Kidney (tissue), 13 donors: ENCODE measurements at regions not wholly inside any gene's neighbourhood (a gene's known extent, or its start where the extent isn't known, plus 50 kb on each side); places are given as distances from the start of the nearest gene placed in this dataset.

Experiments used
- DNase-seq, 5 donors: peaks; one replicate each; pipeline ENCODE4 v3.0.0-alpha.2; 2013 to 2020
- FAIRE-seq: peaks from 2 replicates; lab custom pipeline; 2012; peaks lifted over from hg19 to GRCh38; lab: Jason Lieb, UNC
- H3K27ac ChIP-seq, 2 donors: one replicate each; pipeline ENCODE4 v1.7.0; 2013; ENCODE audit warnings: low read depth in 2 of 2, low read length in 2 of 2, inconsistent platforms in 1 of 2
- H3K27me3 ChIP-seq: one replicate; pipeline ENCODE4 v1.7.1; 2013; ENCODE audit warnings: low read length, inconsistent platforms; ENCODE audit not compliant: control insufficient read depth, insufficient read depth
- H3K36me3 ChIP-seq, 3 donors: one replicate each; pipeline versions ENCODE4 v1.7.0 to v1.7.1; 2013; ENCODE audit warnings: low read length in 3 of 3, control low read depth in 1 of 3, inconsistent platforms in 1 of 3; ENCODE audit not compliant: insufficient read depth in 3 of 3, control insufficient read depth in 2 of 3
- H3K4me1 ChIP-seq, 3 donors: one replicate each; pipeline versions ENCODE4 v1.7.0 to v1.7.1; 2013; ENCODE audit warnings: low read length in 3 of 3, inconsistent platforms in 1 of 3, low read depth in 1 of 3; ENCODE audit not compliant: control insufficient read depth in 2 of 3, insufficient read depth in 2 of 3
- H3K4me3 ChIP-seq, 3 donors: one replicate each; pipeline versions ENCODE4 v1.7.0 to v1.8.1; 2013; ENCODE audit warnings: low read length in 3 of 3, control low read depth in 1 of 3, inconsistent platforms in 1 of 3
- H3K9ac ChIP-seq, 3 donors: one replicate each; pipeline versions ENCODE4 v1.7.0 to v1.7.1; 2013; ENCODE audit warnings: low read length in 3 of 3, control low read depth in 1 of 3, inconsistent platforms in 1 of 3
- H3K9me3 ChIP-seq, 3 donors: one replicate each; pipeline versions ENCODE4 v1.7.0 to v1.7.1; 2013; ENCODE audit warnings: low read length in 3 of 3, control low read depth in 1 of 3, inconsistent platforms in 1 of 3; ENCODE audit not compliant: control insufficient read depth in 2 of 3, insufficient read depth in 1 of 3
- intact Hi-C: fragments of 100-400 bp; cut with DNase I; formaldehyde crosslinking; loops from one replicate; pipeline ENCODE4 v1.11.1; 2022
- TF ChIP-seq, protein P1 (sequence below): IDR thresholded peaks from 3 replicates; pipeline ENCODE4 v1.5.1; 2012; ENCODE audit warnings: mild to moderate bottlenecking, moderate library complexity, borderline replicate concordance; ENCODE audit not compliant: insufficient read depth; ENCODE audit errors: extremely low read depth
- donor health status: control.
- donor health status: control.
- donor health status: control.
- donor health status: control.
- donor health status: control.
- donor health status: DM: yes; HTN: yes; CAD: no.
- donor health status: Normal renal cell carcinoma (clear cell type).

DNA sequence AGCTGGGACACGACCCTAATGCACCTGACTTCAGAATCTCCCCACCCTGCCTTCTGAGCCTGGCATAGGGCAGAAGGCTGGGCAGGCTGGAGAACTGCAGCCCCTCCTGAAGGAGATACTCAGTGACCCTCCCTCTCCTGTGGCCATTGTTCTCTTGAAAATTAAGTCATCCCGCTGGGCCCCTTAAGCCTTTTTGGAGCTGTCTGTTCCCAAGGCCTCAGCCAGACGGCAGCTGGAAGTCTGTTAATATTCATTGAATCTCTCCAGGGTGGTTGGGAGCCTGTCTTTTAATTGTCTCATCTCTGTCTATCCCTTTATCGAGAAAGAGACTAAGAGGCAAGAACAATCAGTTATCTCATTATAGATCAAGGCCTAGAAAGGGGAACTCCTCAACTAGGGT is 118.1 kb upstream of the PCBD1 start:
- TF ChIP-seq, protein P1, sequence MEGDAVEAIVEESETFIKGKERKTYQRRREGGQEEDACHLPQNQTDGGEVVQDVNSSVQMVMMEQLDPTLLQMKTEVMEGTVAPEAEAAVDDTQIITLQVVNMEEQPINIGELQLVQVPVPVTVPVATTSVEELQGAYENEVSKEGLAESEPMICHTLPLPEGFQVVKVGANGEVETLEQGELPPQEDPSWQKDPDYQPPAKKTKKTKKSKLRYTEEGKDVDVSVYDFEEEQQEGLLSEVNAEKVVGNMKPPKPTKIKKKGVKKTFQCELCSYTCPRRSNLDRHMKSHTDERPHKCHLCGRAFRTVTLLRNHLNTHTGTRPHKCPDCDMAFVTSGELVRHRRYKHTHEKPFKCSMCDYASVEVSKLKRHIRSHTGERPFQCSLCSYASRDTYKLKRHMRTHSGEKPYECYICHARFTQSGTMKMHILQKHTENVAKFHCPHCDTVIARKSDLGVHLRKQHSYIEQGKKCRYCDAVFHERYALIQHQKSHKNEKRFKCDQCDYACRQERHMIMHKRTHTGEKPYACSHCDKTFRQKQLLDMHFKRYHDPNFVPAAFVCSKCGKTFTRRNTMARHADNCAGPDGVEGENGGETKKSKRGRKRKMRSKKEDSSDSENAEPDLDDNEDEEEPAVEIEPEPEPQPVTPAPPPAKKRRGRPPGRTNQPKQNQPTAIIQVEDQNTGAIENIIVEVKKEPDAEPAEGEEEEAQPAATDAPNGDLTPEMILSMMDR, result no peak
- H3K4me1 ChIP-seq, result no peaks in the 10 kb centered on the region
- DNase-seq (no peak), FAIRE-seq (no peak)
- no peak overlapping the region for H3K4me3 ChIP-seq
- intact Hi-C loops, result no loop called here
- no peak overlapping the region for H3K27ac ChIP-seq
- no peaks in the 10 kb centered on the region for H3K27me3 ChIP-seq
- no peak overlapping the region for H3K9ac ChIP-seq
- no peaks in the 10 kb centered on the region for H3K36me3 ChIP-seq
- no peaks in the 10 kb centered on the region for H3K9me3 ChIP-seq

DNA sequence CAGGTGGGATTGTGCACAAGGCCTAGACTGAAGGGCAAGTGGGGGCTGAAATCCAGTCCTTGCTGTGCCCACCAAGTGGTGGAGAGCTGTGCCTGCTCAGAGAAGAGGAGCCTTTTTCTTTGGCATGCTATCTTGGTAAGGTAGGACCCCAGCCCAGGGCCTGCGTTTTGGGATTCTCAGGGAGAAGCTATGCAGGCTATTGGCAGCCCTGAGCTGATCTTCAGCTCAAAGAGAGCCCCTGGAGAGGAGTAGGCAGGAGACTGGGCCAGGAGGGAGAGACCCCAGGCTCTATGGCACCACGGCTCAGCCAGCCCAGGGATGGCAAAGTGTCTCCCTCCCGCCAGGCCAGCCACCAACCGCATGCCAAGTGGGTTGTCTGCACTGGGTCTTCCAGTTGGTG is 119.2 kb upstream of the PCBD1 start:
- Histone ChIP-seq H3K27ac (no peak overlapping the region), H3K27me3 (no peaks in the 10 kb centered on the region), H3K9ac (no peak overlapping the region), H3K36me3 (no peaks in the 10 kb centered on the region), H3K4me1 (no peaks in the 10 kb centered on the region), H3K4me3 (no peak overlapping the region), H3K9me3 (no peaks in the 10 kb centered on the region)
- DNase-seq (no peak), FAIRE-seq (no peak)
- intact Hi-C loops, result no loop called here
- TF ChIP-seq, protein P1, result no peak

DNA sequence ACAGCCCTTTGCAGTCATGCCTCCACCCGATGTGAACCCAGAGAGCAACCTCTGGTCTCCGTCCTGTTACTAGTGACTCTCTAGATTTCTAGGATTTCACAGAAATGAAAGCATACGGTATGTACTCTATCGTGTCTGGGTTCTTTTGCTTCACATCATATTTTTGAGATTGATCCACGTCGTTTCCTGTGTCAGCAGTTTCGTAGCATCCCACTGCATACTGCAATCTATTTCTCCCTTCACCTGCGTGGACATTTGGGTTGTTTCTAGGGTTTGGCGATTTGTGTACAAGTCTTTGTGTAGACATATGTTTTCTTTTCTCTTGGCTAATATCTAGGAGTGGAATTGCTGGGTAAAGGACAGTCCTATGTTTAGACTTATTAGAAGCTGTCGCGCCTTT is 119.8 kb upstream of the PCBD1 start:
- no peaks in the 10 kb centered on the region for H3K27me3 ChIP-seq
- no peak for FAIRE-seq
- intact Hi-C loops, result no loop called here
- H3K27ac ChIP-seq, result no peak overlapping the region
- no peaks in the 10 kb centered on the region for H3K4me1 ChIP-seq
- no peak overlapping the region for H3K9ac ChIP-seq
- no peaks in the 10 kb centered on the region for H3K36me3 ChIP-seq
- H3K4me3 ChIP-seq, result no peak overlapping the region
- H3K9me3 ChIP-seq, result no peaks in the 10 kb centered on the region
- TF ChIP-seq, protein P1, result no peak
- DNase-seq, result no peak

DNA sequence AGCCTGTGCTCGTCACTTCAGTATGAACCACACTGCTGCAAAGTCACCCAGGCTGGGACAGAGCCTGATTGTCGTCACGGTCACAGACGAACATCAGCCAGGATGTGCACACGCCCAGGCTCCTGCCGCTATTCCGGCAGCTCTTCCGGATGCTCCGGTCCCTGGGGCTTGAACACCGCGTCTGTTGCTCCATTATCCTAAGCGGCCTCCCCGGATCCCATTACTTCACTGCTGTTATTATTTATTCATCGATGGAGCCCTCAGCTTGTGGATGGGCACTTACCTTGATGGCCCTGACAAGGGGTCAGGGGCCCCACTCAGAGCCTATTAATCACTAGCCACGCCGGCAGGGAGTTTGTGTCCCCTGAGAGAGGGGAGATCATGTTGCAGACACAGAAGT is 120.8 kb upstream of the PCBD1 start:
- intact Hi-C loops, result no loop called here
- TF ChIP-seq, protein P1, result no peak
- H3K4me1 ChIP-seq, result no peaks in the 10 kb centered on the region
- no peak overlapping the region for H3K27ac ChIP-seq
- no peaks in the 10 kb centered on the region for H3K27me3 ChIP-seq
- H3K9me3 ChIP-seq, result no peaks in the 10 kb centered on the region
- H3K9ac ChIP-seq, result no peak overlapping the region
- no peak for FAIRE-seq
- H3K36me3 ChIP-seq, result no peaks in the 10 kb centered on the region
- DNase-seq, result peak in 4 of 5 donors; percentile 74 to 81 (median 76)
- H3K4me3 ChIP-seq, result no peak overlapping the region
